Hematopoietic multipotent progenitor cell treated with erythropoietin and hydrocortisone succinate and interleukin-3 and kit ligand, for 8 days (in vitro differentiated cells): ENCODE measurements at regions not wholly inside any gene's neighbourhood (a gene's known extent, or its start where the extent isn't known, plus 50 kb on each side); places are given as distances from the start of the nearest gene placed in this dataset.

Source experiments
- DNase-seq: peaks from one replicate; pipeline ENCODE4 v3.0.0-alpha.2; 2015

GRCh38 chr22:27022274-27022895, 365.0 kb downstream of the MIAT start:
- DNase-seq: no peak

GRCh38 chr22:27022896-27023361, 365.5 kb downstream of the MIAT start:
- DNase-seq: no peak

- no peak for DNase-seq
These were observed 366.2 kb downstream of the MIAT start for GRCh38 chr22:27023591-27023990.

- no peak for DNase-seq
These were observed 367.6 kb downstream of the MIAT start for GRCh38 chr22:27024982-27025381.

- DNase-seq: no peak
These were observed 370.7 kb downstream of the MIAT start for GRCh38 chr22:27028093-27028492.

- DNase-seq: no peak
These were observed 372.3 kb downstream of the MIAT start for GRCh38 chr22:27029584-27030130.

GRCh38 chr22:27032091-27032761, 374.8 kb downstream of the MIAT start:
- DNase-seq: no peak

GRCh38 chr22:27041745-27042310, 384.4 kb downstream of the MIAT start:
- DNase-seq: no peak

GRCh38 chr22:27043262-27043661, 385.9 kb downstream of the MIAT start:
- no peak for DNase-seq

- no peak for DNase-seq
These were observed 387.9 kb downstream of the MIAT start for GRCh38 chr22:27045103-27045947.

- DNase-seq: no peak
These were observed 388.7 kb downstream of the MIAT start for GRCh38 chr22:27046086-27046485.

GRCh38 chr22:27046603-27047002, 389.2 kb downstream of the MIAT start:
- no peak for DNase-seq

- DNase-seq: no peak
These were observed 393.4 kb downstream of the MIAT start for GRCh38 chr22:27050771-27051170.

GRCh38 chr22:27051407-27051806, 394.0 kb downstream of the MIAT start:
- no peak for DNase-seq

GRCh38 chr22:27057717-27058116, 400.3 kb downstream of the MIAT start:
- DNase-seq: no peak

- DNase-seq: no peak
These were observed 402.8 kb downstream of the MIAT start for GRCh38 chr22:27060190-27060589.

GRCh38 chr22:27062910-27063309, 405.5 kb downstream of the MIAT start:
- no peak for DNase-seq

- no peak for DNase-seq
These were observed 406.0 kb downstream of the MIAT start for GRCh38 chr22:27063406-27063805.

GRCh38 chr22:27063841-27064240, 406.5 kb downstream of the MIAT start:
- no peak for DNase-seq

- no peak for DNase-seq
These were observed 407.0 kb downstream of the MIAT start for GRCh38 chr22:27064386-27064785.

- no peak for DNase-seq
These were observed 407.9 kb downstream of the MIAT start for GRCh38 chr22:27065279-27065678.

GRCh38 chr22:27066856-27067255, 409.5 kb downstream of the MIAT start:
- DNase-seq: no peak

GRCh38 chr22:27068121-27068520, 410.7 kb downstream of the MIAT start:
- no peak for DNase-seq
